Right lobe of liver (tissue), 6 donors: ENCODE measurements at regions not wholly inside any gene's neighbourhood (a gene's known extent, or its start where the extent isn't known, plus 50 kb on each side); places are given as distances from the start of the nearest gene placed in this dataset.

Experiments used
- ATAC-seq, 4 donors: fragments of 200-7000 bp; cut with Tn5 transposase; one replicate each; pipeline ENCODE4 v1.9.1; 2020; ENCODE audit warnings: mild to moderate bottlenecking in 4 of 4, moderate library complexity in 4 of 4
- DNase-seq, 3 donors: peaks; one replicate each; pipeline ENCODE4 v3.0.0-alpha.2; 2020
- H3K27ac ChIP-seq, 3 donors: fragments of 200-600 bp; one replicate each; pipeline ENCODE4 v1.8.0; 2022
- H3K27me3 ChIP-seq, 2 donors: fragments of 200-600 bp; one replicate each; pipeline ENCODE4 v1.8.0; 2022
- H3K36me3 ChIP-seq, 4 donors: fragments of 200-600 bp; sonication (generic) in 1 of 4; one replicate each; pipeline versions ENCODE4 v1.5.1 to v1.8.0; 2017 to 2022; ENCODE audit warnings: control low read depth in 1 of 4
- H3K4me1 ChIP-seq, 4 donors: fragments of 200-600 bp; sonication (generic) in 1 of 4; one replicate each; pipeline versions ENCODE4 v1.5.1 to v1.8.0; 2017 to 2022; ENCODE audit warnings: control low read depth in 1 of 4
- H3K4me3 ChIP-seq, 3 donors: fragments of 200-600 bp; one replicate each; pipeline ENCODE4 v1.8.0; 2022
- H3K9me3 ChIP-seq, 4 donors: fragments of 200-600 bp; sonication (generic) in 1 of 4; one replicate each; pipeline versions ENCODE4 v1.5.1 to v1.8.0; 2017 to 2022; ENCODE audit warnings: control low read depth in 1 of 4
- CTCF ChIP-seq, 4 donors: fragments of 200-600 bp in 3 of 4; fragments of 450-650 bp in 1 of 4; IDR thresholded peaks; one replicate each; pipeline versions ENCODE4 v1.5.1 to v1.8.0; 2016 to 2022; ENCODE audit warnings: antibody characterized with exemption in 4 of 4, mild to moderate bottlenecking in 2 of 4
- POLR2A ChIP-seq: fragments of 450-650 bp; IDR thresholded peaks from one replicate; pipeline ENCODE4 v1.6.1; 2017; ENCODE audit warnings: antibody characterized with exemption, mild to moderate bottlenecking
- WGBS: methylation state at CpG from one replicate; pipeline ENCODE4 v1.1.6; 2018; ENCODE audit warnings: low coverage, low lambda C conversion rate; ENCODE audit not compliant: insufficient coverage; ENCODE audit errors: missing lambda C conversion rate; 5-methylcytosine and 5-hydroxymethylcytosine counted together
- intact Hi-C, 2 donors: fragments of 100-400 bp; cut with DNase I; formaldehyde crosslinking; loops; one replicate each; pipeline versions ENCODE4 v1.11.2 to v1.14.1; 2022
- donor health status: DM: no; HTN: yes; CAD: no.
- donor health status: DM: no; HTN: no; CAD: no.
- donor health status: DM: no; HTN: no; CAD: no.
- donor health status: DM: no; HTN: yes; CAD: no.
- donor health status: DM: no; HTN: yes; CAD: no.

DNA sequence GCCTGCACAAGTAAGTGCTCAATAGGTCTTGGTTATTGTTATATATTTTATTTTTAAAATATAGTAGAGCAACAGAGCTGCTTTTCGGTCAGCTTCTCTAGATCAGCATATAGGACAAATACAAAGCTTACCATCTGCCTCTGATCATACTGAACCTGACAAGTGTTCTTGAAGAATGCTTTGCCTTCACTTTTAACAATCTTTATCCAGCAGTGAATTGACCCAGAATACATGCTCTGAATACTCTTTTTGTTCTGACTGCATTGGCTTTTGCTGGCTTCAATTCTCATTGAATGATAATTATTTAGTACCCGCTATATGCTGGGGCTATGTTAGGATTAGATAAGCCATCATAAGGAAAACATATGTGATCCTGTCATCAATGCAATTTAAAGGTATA is 137.8 kb downstream of the DHRS2 start:
- intact Hi-C loops = no loop called here
- 72% methylated on average over 2 of the region's 2 CpGs for WGBS
- DNase-seq = no peak
- H3K4me1 ChIP-seq = no peaks in the 10 kb centered on the region
- H3K36me3 ChIP-seq = no peaks in the 10 kb centered on the region
- no peak for ATAC-seq
- no peak overlapping the region for H3K27ac ChIP-seq
- H3K4me3 ChIP-seq = no peak overlapping the region
- no peaks in the 10 kb centered on the region for H3K9me3 ChIP-seq
- TF ChIP-seq CTCF (IDR thresholded peaks at IDR 0.05) (no peak), POLR2A (no peak)
- H3K27me3 ChIP-seq = no peaks in the 10 kb centered on the region

GRCh38 chr14:23776296-23776695 is 140.1 kb downstream of the DHRS2 start:
- Histone ChIP-seq H3K36me3 (no peaks in the 10 kb centered on the region), H3K27me3 (no peaks in the 10 kb centered on the region), H3K4me3 (no peak overlapping the region), H3K27ac (no peak overlapping the region), H3K9me3 (no peaks in the 10 kb centered on the region), H3K4me1 (no peaks in the 10 kb centered on the region)
- intact Hi-C loops = no loop called here
- no peak for DNase-seq
- ATAC-seq = no peak
- no peak for TF ChIP-seq CTCF (IDR thresholded peaks at IDR 0.05)
- TF ChIP-seq POLR2A = no peak
- WGBS = 24% methylated on average over 2 of the region's 4 CpGs

- Histone ChIP-seq H3K27me3 (no peaks in the 10 kb centered on the region), H3K9me3 (no peaks in the 10 kb centered on the region)
- ATAC-seq = no peak
Measured at GRCh38 chr14:23785208-23785607, 149.0 kb downstream of the DHRS2 start.

DNA sequence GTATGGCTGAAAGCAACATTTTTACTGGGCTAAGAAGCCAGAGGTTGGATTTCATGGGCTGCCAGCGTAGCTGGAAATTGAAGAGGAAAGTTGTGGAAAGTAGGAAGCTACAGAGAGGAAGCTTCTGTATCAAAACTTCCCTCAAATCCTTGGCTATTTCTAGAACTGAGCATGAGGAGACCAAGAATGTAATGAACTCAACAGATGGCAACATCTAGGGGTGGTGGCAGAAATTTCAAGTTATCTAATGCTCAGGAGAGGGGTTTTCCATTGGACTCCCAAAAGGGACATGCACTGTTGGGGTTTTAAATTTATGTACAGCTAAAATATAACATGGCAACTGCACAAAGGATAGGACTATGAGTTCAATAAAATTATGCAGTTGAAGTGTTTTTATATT is 151.3 kb downstream of the DHRS2 start:
- ATAC-seq (no peak), DNase-seq (no peak)
- Histone ChIP-seq H3K27ac (no peak overlapping the region), H3K36me3 (no peaks in the 10 kb centered on the region), H3K4me1 (no peaks in the 10 kb centered on the region), H3K9me3 (no peaks in the 10 kb centered on the region), H3K4me3 (no peak overlapping the region), H3K27me3 (no peaks in the 10 kb centered on the region)
- intact Hi-C loops = no loop called here
- WGBS = 43% methylated on average over 1 of the region's 1 CpG
- no peak for TF ChIP-seq CTCF (IDR thresholded peaks at IDR 0.05)
- TF ChIP-seq POLR2A = no peak

More at GRCh38 chr14:23785208-23785607, 149.0 kb downstream of the DHRS2 start:
- H3K36me3 ChIP-seq = no peaks in the 10 kb centered on the region
- no peaks in the 10 kb centered on the region for H3K4me1 ChIP-seq
- whole genome bisulfite sequencing = 100% methylated on average over 1 of the region's 1 CpG
- intact Hi-C loops = no loop called here
- TF ChIP-seq POLR2A = no peak
- TF ChIP-seq CTCF (IDR thresholded peaks at IDR 0.05) = no peak
- no peak overlapping the region for H3K4me3 ChIP-seq
- DNase-seq = no peak
- H3K27ac ChIP-seq = no peak overlapping the region

- no peaks in the 10 kb centered on the region for H3K27me3 ChIP-seq
- no peak for ATAC-seq
- intact Hi-C loops = no loop called here
- TF ChIP-seq CTCF (IDR thresholded peaks at IDR 0.05) (no peak), POLR2A (no peak)
- no peak overlapping the region for H3K4me3 ChIP-seq
- no peaks in the 10 kb centered on the region for H3K36me3 ChIP-seq
- DNase-seq = no peak
- H3K27ac ChIP-seq = no peak overlapping the region
- no peaks in the 10 kb centered on the region for H3K9me3 ChIP-seq
- no peaks in the 10 kb centered on the region for H3K4me1 ChIP-seq
- 63% methylated on average over 1 of the region's 1 CpG for WGBS
Measured at GRCh38 chr14:23789696-23790095, 153.5 kb downstream of the DHRS2 start.
